HG03280 (cell line): ENCODE measurements at regions not wholly inside any gene's neighbourhood (a gene's known extent, or its start where the extent isn't known, plus 50 kb on each side); places are given as distances from the start of the nearest gene placed in this dataset.
"Not testable (repeated sequence)": the region's sequence is repeated elsewhere in the genome, so short reads cannot be mapped to it uniquely, and the experiment has no call there.

Experiments
- ATAC-seq: cut with Tn5 transposase; IDR thresholded peaks from one replicate; pipeline ENCODE4 v1.9.1; 2021; ENCODE audit warnings: mild to moderate bottlenecking, moderate library complexity; ENCODE audit not compliant: unreplicated experiment

DNA sequence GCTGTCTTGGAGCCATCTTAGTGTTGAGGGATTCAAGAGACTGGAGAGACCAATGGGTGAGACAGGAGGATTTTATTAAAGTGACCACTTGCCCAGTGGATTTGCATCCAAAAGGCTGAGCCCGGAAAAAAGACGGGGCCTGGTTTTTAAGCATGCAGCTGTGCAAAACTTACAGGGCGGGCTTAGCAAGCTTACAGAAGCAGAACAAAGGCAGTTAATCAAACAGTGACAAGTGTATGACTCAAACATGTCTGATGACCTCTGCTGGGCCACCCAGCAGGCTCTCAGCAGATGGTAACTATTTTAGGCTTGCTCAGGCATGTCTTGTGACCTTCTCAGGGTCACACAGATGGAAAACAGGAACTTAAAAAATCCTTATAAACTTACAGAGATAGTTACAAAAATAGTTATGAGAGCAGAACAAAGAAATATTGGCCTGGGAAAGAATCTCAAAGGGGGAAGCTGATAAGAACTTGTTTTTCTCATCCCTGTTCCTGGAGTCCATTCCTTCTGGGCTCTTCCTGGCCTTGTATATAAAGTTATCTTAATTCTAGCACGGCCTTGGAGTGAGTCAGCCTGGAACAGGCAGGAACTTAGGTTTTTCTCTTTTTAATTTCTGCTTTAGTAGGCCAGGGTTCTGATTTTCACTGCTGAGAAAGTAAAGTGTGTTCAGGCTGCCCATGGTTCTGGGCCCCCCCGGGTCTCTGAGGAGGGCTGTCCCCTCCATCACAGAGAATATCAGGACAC, 141.3 kb downstream of the CCDC74A start:
- not testable (repeated sequence) for ATAC-seq

DNA sequence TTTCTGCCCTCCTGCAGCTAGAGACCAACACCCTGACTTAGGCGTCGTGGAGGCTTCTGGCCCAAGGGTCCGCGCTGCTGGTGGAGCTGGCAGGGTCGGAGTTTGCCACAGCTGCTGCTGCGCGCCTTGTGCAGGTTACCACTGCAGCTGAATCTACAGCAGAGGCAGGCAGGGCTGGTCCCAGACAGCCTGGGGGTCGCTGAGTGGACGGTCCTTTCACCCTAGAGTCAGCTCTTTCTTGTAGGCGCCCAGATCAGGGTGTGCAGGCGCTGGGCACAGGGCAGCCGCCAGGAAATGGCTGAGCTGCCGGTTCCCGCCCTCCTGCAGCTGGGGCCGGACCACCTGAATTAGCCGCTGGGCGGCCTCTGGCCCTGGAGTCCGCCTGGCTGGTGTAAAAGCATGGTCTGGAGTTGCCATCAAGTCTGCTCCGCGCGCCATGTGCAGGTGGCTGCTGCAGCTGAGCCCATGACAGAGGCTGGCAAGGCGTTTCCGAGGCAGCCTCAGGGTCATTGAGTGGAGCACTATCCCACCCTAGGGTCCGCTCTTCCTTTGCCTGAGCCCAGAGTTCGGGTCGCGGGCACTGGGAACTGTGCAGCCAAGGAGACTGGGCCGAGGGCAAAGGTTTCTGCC, 144.3 kb downstream of the CCDC74A start:
- not testable (repeated sequence) for ATAC-seq

DNA sequence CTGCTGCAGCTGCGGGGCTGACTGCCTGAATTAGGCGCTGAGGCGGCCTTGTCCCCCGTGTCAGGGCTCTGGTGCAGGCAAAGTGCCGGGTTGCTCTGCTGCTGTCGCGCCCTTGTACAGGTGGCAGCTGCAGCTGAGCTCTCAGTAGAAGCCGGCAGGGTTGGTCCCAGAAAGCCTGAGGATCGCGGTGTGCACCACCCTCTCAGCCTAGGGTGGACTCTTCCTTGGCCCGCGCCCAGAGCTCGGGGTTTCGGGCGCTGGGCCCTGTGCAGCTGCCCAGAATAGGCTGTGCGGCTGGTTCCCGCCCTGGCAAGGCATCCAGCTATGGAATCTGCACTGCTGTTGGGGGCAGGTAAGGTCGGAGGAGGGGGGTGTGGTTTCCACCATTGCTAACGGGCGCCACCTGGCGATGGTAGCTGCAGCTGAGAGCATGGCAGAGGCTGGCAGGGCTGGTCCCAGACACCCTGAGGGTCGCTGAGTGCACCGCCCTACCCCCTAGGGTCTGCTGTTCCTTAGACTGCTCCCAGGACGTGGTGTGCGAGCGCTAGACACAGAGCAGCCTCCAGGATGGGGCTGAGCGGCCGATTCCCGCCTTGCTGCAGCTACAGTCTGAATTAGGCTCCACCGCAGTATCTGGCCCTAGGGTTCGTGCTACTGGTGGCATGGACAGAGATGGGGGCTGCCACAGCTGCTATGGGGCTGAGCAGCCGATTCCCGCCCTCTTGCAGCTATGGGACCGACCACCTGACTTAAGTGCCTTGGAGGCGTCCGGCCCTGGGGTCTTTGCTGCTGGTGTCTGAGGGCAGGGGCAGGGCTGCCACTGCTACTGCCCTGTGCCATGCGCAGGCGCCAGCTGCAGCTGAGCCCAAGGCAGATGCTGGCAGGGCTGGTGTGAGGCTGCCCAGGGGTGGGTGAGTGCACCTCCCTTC, 145.0 kb downstream of the CCDC74A start:
- ATAC-seq, result peak; percentile 81

DNA sequence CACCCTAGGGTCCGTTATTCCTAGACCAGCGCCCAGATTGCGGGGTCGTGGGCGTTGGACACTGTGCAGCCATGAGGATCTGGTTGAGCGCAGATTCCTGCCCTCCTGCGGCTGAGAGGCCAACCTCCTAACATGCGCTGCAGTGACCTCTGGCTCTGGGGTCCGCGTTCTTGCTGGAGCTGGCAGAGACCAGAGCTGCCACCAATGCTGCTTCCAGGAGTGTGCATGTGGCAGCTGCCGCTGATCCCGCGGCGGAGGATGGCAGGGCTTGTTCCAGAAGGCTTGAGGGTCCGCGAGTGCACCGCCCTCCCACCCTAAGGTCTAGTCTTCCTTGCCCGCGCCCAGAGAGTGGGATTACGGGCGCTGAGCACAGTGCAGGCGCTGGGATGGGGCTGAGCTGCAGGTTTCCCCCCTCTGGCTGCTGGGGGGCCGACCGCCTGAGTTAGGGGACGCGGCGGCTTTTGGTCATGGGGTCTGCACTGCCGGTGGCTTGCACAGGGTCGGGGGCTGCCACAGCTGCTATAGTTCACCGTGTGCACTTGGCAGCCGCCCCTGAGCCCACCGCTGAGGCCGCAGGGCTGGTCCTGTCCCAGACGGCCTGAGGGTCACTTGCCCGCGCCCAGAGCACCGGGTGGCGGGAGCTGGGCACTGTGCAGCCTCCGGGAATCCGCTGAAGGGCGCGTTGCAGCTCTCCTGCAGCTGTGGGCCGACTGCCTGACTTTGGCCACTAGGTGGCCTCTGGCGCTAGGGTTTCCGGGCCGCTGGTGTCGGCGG, 145.9 kb downstream of the CCDC74A start:
- peak; percentile 79 for ATAC-seq

GRCh38 chr2:131674174-131674507, 146.5 kb downstream of the CCDC74A start:
- ATAC-seq, result no peak

- ATAC-seq, result peak; percentile 9
These were observed 154.0 kb downstream of the CCDC74A start for GRCh38 chr2:131681611-131682121.

- ATAC-seq, result peak; percentile 99
These were observed 154.6 kb downstream of the CCDC74A start for GRCh38 chr2:131682122-131682944.

DNA sequence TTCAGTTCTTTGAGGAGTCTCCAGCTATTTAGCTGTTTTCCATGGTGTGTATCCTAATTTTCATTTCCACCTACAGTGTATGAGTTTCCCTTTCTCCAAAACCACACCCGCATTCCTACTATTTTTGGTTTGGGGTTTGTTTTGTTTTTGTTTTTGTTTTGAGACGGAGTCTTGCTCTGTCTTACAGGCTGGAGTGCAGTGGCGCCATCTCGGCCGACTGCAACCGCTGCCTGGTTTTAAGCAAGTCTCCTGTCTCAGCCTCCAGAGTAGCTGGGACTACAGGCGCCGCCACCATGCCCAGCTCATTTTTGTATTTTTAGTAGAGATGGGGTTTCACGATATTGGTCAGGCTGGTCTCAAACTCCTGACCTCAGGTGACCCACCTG, 155.2 kb downstream of the CCDC74A start:
- ATAC-seq, result peak; percentile 44

- not testable (repeated sequence) for ATAC-seq
These were observed 157.1 kb downstream of the CCDC74A start for GRCh38 chr2:131684631-131685316.

- ATAC-seq, result not testable (repeated sequence)
These were observed 158.6 kb downstream of the CCDC74A start for GRCh38 chr2:131686164-131686893.

DNA sequence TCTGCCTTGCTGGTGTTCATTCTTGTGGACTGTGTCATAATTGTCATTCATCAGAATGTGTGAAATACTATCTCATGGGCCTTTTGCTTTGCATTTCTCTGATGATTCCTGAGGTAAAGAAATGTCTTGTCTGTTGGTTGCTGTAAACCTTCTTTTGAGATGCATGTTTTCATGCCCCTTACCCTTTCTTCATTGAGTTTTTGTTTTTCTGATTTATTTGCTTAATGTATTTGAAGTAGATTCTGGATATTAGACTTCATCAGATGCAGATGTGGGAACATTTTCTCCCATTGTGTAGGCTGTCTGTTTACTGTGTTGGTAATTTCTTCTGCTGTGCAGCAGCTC, 159.2 kb downstream of the CCDC74A start:
- not testable (repeated sequence) for ATAC-seq

DNA sequence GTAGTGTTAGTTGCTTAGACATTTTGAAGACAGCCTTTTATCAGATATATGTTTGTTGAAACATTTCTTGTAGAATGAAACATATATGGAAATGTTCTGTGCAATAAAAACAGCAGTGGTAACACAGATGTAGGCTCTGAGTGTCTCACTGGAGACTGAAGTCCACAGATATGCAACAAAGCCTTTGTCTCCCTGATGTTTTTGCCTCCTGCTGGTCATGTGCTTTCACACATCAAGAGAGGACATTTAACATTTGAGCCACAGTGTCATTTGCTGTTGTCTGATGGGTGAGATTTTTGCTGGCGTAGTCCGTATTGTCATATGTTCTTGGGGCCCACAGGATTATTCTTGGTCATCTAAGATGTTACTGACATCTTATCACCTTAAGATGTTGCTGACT, 161.4 kb downstream of the CCDC74A start:
- ATAC-seq, result not testable (repeated sequence)

DNA sequence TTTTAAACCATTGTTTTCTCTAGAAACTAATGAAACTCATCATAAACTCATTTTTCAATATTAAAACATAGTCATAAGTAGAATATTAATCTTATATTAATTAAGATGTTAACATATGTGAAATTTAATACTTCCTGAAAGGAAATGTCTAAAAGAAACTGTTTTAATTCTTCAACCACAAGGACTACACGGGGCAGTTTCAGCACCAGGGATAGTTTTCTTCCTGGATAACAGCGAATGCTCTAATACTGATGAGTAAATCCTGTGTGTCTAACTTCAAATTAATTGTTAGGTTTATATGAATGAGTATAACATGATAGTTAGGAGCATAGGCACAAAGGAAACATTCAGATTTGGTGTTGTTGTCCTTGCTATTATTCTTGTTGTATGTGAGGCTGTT, 183.6 kb downstream of the CCDC74A start:
- ATAC-seq, result not testable (repeated sequence)

GRCh38 chr2:131717907-131718306, 190.2 kb downstream of the CCDC74A start:
- ATAC-seq, result not testable (repeated sequence)

DNA sequence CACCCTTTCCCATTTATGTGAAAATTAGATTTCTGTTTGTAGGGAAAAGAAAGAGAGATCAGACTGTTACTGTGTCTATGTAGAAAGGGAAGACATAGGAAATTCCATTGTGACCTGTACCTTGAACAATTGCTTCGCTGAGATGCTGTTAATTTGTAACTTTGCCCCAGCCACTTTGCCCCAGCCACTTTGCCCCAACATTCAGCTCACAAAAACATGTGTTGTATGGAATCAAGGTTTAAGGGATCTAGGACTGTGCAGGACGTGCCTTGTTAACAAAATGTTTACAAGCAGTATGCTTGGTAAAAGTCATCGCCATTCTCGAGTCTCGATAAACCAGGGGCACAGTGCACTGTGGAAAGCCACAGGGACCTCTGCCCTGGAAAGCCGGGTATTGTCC, 193.5 kb downstream of the CCDC74A start:
- not testable (repeated sequence) for ATAC-seq

DNA sequence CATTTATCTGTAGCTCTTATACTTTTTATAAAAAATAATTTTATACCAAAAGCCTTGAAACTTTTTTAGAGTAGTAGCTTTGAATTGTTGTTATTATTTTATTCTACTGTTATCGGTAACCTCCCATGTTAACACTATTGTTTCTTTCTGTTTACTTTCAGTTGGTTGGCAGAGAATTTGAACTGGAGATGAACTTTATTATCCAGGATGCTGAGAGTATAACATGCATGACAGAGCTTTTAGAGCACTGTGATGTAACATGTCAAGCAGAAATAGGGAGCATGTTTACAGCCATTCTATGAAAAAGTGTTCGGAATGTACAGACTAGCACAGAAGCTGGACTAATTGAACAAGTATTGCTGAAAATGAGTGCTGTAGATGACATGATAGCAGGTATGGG, 194.6 kb downstream of the CCDC74A start:
- not testable (repeated sequence) for ATAC-seq

GRCh38 chr2:131724019-131724418, 196.3 kb downstream of the CCDC74A start:
- ATAC-seq, result no peak

- not testable (repeated sequence) for ATAC-seq
These were observed 200.8 kb downstream of the CCDC74A start for GRCh38 chr2:131728451-131728850.
